Activated T-cell treated with anti-CD3 and anti-CD28 coated beads, Interleukin-2, amount 50 U/mL, for 72 hours (primary cell): ENCODE measurements at regions not wholly inside any gene's neighbourhood (a gene's known extent, or its start where the extent isn't known, plus 50 kb on each side); places are given as distances from the start of the nearest gene placed in this dataset.
A peak's percentile ranks its signal among the peaks of the same experiment; 100 is the strongest.
"Not testable (repeated sequence)": the region's sequence is repeated elsewhere in the genome, so short reads cannot be mapped to it uniquely, and the experiment has no call there.

Experiments
- ATAC-seq, 2 donors: fragments of 150-1000 bp; cut with Tn5 transposase; replicated peaks in 1 of 2; 2 replicates each; pipeline ENCODE4 v1.10.0; 2021; ENCODE audit warnings: moderate library complexity in 2 of 2, mild to moderate bottlenecking in 1 of 2
- DNase-seq, 2 donors: peaks; one replicate each; pipeline ENCODE4 v3.0.0; 2021 to 2022; ENCODE audit warnings: mixed read lengths in 1 of 2
- H3K27ac Mint-ChIP-seq: one replicate; pipeline ENCODE4 v1.8.0; 2022; ENCODE audit warnings: mild to moderate bottlenecking, moderate library complexity, mixed read lengths
- H3K27me3 Mint-ChIP-seq: one replicate; pipeline ENCODE4 v1.8.0; 2022; ENCODE audit warnings: low read depth, mixed read lengths
- H3K36me3 Mint-ChIP-seq, 2 donors: one replicate each; pipeline ENCODE4 v1.8.0; 2022; ENCODE audit warnings: mixed read lengths in 2 of 2, mild to moderate bottlenecking in 1 of 2; ENCODE audit not compliant: insufficient read depth in 2 of 2
- H3K4me1 Mint-ChIP-seq: one replicate; pipeline ENCODE4 v1.8.0; 2022; ENCODE audit warnings: low read depth, mixed read lengths
- H3K4me3 Mint-ChIP-seq, 2 donors: one replicate each; pipeline ENCODE4 v1.8.0; 2022; ENCODE audit warnings: mild to moderate bottlenecking in 2 of 2, mixed read lengths in 2 of 2, moderate library complexity in 2 of 2
- H3K9me3 Mint-ChIP-seq, 2 donors: one replicate each; pipeline ENCODE4 v1.8.0; 2022; ENCODE audit warnings: mixed read lengths in 2 of 2

DNA sequence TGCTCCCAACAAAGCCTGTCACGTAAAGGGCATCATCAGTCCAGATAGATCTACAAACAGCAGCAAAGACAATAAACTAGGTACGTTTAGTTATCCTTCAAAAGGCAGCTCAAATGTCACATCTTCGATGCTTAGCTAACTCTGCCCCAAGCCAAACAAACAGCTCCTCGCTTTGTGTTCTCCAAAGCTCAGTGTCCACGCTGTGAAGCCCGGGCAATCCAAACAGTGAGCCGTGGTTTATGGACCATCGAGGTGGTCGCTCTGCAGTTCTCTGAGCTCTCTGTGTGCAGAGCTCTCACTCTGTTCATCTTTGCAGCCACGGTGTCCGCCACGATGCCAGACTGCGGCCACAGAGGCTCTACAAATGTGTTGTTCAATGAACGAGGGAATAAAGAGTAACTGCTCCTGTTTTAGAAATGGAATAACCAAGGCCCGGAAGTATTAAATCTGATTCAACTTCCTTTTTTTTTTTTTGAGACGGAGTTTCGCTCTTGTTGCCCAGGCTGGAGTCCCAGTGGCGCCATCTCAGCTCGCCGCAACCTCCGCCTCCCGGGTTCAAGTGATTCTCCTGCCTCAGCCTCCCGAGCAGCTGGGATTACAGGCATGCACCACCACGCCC is 117.2 kb upstream of the FAM174B start:
- DNase-seq: no peak
- Mint-ChIP-seq H3K4me3 (no peak overlapping the region), H3K27me3 (no peaks in the 10 kb centered on the region), H3K36me3 (peaks cover 0 to 1% of the 10 kb centered on the region in 2 donors), H3K4me1 (no peaks in the 10 kb centered on the region), H3K27ac (no peak overlapping the region), H3K9me3 (no peaks in the 10 kb centered on the region)
- no peak for ATAC-seq

DNA sequence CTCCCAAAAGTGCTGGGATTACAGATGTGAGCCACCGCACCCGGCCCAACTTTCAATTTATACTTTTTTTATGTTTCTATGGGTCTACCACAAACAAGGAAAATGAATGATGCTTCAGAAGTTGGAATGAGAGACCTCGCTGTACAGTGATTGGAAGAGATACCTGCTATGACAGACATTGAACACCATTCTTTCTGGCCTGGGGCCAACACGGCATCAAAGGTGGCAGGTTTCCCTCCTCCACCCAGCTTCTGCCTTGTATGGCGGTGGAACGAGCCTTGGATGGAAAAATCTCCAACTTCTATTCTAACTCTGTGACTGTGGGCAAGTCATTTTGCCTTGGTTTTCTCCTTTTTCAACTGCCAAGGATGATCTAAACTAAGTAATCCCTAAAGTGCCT is 117.8 kb upstream of the FAM174B start:
- H3K4me3 Mint-ChIP-seq: no peak overlapping the region
- H3K27ac Mint-ChIP-seq: no peak overlapping the region
- peaks cover 0 to 1% of the 10 kb centered on the region in 2 donors for H3K36me3 Mint-ChIP-seq
- ATAC-seq (no peak), DNase-seq (no peak)
- no peaks in the 10 kb centered on the region for H3K4me1 Mint-ChIP-seq
- no peaks in the 10 kb centered on the region for H3K9me3 Mint-ChIP-seq
- no peaks in the 10 kb centered on the region for H3K27me3 Mint-ChIP-seq

DNA sequence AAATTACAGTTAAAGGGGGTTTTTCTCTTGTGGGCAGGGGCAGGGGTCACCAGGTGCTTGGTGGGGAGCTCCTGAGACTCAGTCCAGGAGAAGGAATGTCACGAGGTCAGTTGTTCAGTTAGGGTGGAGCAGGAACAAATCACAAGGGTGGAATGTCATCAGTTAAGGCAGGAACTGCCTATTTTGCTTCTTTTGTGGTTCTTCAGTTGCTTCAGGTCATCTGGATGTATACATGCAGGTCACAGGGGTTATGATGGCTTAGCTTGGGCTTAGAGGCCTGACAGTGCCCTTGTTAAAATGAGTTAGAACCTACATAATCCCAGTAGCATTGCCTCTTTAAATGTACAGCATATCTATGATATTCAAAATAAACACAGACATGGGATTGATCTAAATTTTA is 120.2 kb upstream of the CHD2 start:
- no peak for DNase-seq
- Mint-ChIP-seq H3K4me3 (no peak overlapping the region), H3K27me3 (no peaks in the 10 kb centered on the region), H3K9me3 (peaks cover 0 to 5% of the 10 kb centered on the region in 2 donors), H3K4me1 (no peaks in the 10 kb centered on the region), H3K27ac (no peak overlapping the region), H3K36me3 (peaks cover 3 to 8% of the 10 kb centered on the region in 2 donors)
- no peak for ATAC-seq

DNA sequence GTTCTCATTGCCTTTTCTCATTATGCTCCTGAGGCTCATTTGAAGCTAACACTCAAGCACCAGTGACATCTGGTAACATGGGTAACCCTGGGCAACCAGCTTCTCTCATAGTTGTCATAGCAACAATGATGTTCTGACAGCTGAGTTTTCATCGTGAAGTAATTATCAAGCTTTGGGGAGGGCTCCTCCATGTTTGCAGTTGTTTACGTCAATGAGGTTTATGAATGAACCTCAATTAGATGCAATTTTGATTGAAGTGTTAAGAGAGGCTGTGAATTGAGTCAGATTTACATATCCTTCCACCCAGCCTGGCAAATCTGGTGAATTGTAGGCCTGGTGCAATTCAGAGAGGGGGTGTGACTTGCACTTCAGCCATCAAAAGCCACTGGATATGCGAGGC is 119.3 kb upstream of the CHD2 start:
- no peaks in the 10 kb centered on the region for H3K27me3 Mint-ChIP-seq
- no peak overlapping the region for H3K27ac Mint-ChIP-seq
- H3K4me3 Mint-ChIP-seq: no peak overlapping the region
- peaks cover 0 to 5% of the 10 kb centered on the region in 2 donors for H3K9me3 Mint-ChIP-seq
- no peak for DNase-seq
- H3K4me1 Mint-ChIP-seq: no peaks in the 10 kb centered on the region
- no peak for ATAC-seq
- H3K36me3 Mint-ChIP-seq: peaks cover 3 to 8% of the 10 kb centered on the region in 2 donors

DNA sequence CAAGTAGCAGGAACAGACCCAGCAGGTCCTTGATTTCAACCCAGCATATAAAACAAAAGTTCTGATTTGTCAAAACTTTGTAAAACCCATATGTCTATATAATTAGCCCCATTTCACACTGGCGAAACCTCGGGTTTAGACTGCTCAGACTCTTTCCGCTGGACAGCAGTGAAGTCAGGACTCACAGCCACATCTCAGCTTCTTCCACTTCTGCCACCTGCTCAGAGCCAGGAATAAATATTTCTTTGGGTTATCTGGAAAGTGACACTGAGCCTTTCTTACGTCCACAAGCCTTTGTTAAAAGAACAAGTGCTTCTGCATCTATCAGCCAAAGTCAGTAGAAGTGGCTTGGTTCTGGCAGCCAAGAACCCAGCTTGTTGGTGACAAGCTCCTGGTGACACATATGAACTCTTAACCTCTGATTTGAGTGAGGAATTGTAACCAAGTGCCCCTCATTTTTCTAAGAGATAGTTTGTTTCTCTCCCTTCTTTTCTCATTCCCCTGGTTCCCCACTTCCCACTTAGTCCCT is 118.1 kb upstream of the CHD2 start:
- H3K4me3 Mint-ChIP-seq: no peak overlapping the region
- DNase-seq: no peak
- no peaks in the 10 kb centered on the region for H3K4me1 Mint-ChIP-seq
- peaks cover 3 to 8% of the 10 kb centered on the region in 2 donors for H3K36me3 Mint-ChIP-seq
- no peak for ATAC-seq
- H3K9me3 Mint-ChIP-seq: peaks cover 0 to 5% of the 10 kb centered on the region in 2 donors
- H3K27ac Mint-ChIP-seq: no peak overlapping the region
- no peaks in the 10 kb centered on the region for H3K27me3 Mint-ChIP-seq

DNA sequence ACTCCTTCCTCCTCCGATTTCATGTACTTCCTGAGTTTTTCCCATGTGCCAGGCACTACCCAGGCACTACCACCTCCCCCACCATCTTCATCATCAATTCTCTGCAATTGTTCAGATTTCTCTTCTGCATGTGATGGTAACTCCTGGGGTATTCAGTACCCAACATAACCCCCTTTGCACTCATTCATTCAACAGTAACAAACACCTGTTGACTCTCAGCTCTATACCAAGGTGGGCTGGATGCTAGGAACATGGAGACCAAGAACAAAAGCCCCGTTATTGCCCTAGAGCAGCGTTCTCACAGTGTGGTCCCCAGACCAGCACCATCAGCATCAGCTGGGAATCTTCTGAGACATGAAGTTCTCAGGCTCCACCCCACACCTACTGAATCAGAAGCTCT is 113.0 kb upstream of the CHD2 start:
- Mint-ChIP-seq H3K4me1 (no peaks in the 10 kb centered on the region), H3K27me3 (no peaks in the 10 kb centered on the region), H3K36me3 (no peaks in the 10 kb centered on the region), H3K4me3 (no peak overlapping the region), H3K27ac (no peak overlapping the region), H3K9me3 (no peaks in the 10 kb centered on the region)
- no peak for DNase-seq
- no peak for ATAC-seq

DNA sequence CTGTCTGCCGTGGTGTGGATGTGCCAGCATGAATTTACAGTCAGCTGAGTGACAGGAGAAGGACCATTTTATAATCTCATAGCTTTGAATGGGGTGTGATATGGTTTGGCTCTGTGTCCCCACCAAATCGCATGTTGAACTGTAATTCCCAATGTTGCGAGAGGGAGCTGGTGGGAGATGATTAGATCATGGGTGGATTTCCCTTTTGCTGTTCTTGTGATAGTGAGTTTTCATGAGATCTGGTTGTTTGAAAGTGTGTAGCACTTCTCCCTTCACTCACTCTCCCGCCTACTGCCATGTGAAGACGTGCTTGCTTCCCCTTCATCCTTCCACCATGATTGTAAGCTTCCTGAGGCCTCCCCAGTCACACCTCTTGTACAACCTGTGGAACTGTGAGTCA is 111.9 kb upstream of the CHD2 start:
- Mint-ChIP-seq H3K4me3 (no peak overlapping the region), H3K36me3 (no peaks in the 10 kb centered on the region), H3K27ac (no peak overlapping the region), H3K27me3 (no peaks in the 10 kb centered on the region), H3K9me3 (no peaks in the 10 kb centered on the region), H3K4me1 (no peaks in the 10 kb centered on the region)
- ATAC-seq (no peak), DNase-seq (no peak)

DNA sequence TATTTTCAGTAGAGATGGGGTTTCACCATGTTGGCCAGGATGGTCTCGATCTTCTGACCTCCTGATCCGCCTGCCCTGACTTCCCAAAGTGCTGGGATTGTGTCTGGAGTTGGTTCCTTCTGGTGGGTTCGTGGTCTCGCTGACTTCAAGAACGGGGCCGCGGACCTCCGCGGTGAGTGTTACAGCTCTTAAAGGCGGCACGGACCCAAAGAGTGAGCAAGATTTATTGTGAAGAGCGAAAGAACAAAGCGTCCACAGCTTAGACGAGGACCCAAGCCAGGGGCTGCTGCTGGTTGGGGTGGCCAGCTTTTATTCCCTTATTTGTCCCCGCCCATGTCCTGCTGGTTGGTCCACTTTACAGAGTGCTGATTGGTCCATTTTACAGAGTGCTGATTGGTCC is 111.3 kb upstream of the CHD2 start:
- H3K9me3 Mint-ChIP-seq, H3K4me1 Mint-ChIP-seq, H3K4me3 Mint-ChIP-seq, H3K36me3 Mint-ChIP-seq, DNase-seq, ATAC-seq, H3K27ac Mint-ChIP-seq, H3K27me3 Mint-ChIP-seq: not testable (repeated sequence)

DNA sequence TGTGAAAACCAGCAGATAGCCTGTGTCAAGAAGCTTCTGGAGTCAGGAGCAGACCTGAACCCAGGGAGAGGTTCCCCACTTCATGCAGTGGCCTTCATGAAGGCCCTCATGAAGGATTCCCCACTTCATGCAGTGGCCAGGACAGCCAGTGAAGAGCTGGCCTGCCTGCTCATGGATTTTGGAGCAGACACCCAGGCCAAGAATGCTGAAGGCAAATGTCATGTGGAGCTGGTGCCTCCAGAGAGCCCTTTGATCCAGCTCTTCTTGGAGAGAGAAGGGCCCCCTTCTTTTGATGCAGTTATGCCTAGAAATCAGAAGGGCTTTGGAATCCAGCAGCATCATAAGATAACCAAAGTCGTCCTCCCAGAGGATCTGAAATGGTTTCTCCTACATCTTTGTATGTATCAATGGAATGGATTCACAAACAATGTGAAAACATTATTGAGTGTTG is 103.9 kb upstream of the CHD2 start:
- H3K9me3 Mint-ChIP-seq: no peaks in the 10 kb centered on the region
- no peaks in the 10 kb centered on the region for H3K27me3 Mint-ChIP-seq
- no peak overlapping the region for H3K4me3 Mint-ChIP-seq
- ATAC-seq: no peak
- H3K4me1 Mint-ChIP-seq: peaks cover 9% of the 10 kb centered on the region
- H3K36me3 Mint-ChIP-seq: no peaks in the 10 kb centered on the region
- no peak overlapping the region for H3K27ac Mint-ChIP-seq
- DNase-seq: no peak

DNA sequence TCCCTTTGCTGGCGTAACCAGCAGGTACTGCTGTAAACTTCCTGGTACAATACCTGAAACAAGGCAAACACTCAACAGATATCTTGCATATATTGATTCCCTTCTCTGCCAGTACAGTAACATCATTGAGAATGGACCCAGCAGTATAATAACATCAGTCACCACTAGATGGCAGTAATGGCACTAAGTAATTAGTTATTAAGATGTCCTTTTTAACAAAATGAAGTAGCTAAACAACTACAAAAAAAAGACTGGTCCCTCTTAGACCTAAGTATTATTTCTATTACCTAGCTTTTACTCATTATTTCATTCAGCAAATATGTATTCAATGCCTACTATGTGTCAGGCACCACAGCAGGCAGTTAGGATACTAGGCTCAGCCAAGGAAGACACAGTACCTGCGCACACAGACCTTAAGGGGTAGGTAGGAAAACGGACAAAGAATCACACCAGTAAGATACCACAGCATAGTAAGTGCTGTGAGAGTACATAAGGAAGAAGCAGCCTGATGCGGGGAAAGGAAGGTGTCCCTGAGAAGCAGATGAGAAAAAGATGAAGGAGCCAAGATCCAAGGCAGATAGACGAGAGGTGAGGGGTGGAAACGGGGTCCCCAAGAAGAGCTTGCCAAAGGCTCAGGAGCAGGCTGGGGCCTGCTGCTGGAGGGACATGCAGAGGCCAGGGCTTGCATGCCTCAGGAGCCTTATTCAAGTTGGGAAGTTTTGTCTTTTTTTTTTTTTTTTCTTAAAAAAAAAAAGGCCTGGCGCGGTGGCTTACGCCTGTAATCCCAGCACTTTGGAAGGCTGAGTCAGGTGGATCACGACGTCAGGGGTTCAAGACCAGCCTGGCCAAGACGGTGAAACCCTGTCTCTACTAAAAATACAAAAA is 102.7 kb upstream of the CHD2 start:
- Mint-ChIP-seq H3K4me1 (peaks cover 17% of the 10 kb centered on the region), H3K27ac (peak overlapping the region; percentile 95), H3K9me3 (no peaks in the 10 kb centered on the region), H3K27me3 (no peaks in the 10 kb centered on the region), H3K4me3 (no peak overlapping the region), H3K36me3 (peaks cover 0 to 1% of the 10 kb centered on the region in 2 donors)
- ATAC-seq (peak; percentile 82 to 83), DNase-seq (peak; percentile 29 to 57)

DNA sequence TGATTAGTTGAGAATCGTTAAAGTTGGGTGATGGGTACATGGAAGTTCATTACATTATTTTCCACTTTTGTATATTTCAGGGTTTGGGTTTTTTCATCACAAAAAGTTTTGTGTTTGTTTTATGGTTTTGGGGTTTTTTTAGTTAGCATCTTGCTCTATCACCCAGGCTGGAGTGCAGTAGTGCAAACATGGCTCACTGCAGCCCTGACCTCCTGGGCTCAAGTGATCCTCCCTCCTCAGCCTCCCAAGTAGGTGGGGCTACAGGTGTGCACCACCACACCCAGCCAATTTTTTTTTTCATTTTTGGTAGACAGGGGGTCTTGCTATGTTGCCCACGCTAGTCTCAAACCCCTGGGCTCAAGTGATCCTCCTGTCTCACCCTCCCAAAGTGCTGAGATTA is 100.1 kb upstream of the CHD2 start:
- Mint-ChIP-seq H3K4me3 (no peak overlapping the region), H3K27ac (peak overlapping the region; percentile 57), H3K36me3 (peaks cover 0 to 1% of the 10 kb centered on the region in 2 donors), H3K4me1 (peaks cover 37% of the 10 kb centered on the region), H3K27me3 (no peaks in the 10 kb centered on the region), H3K9me3 (no peaks in the 10 kb centered on the region)
- no peak for ATAC-seq
- no peak for DNase-seq

DNA sequence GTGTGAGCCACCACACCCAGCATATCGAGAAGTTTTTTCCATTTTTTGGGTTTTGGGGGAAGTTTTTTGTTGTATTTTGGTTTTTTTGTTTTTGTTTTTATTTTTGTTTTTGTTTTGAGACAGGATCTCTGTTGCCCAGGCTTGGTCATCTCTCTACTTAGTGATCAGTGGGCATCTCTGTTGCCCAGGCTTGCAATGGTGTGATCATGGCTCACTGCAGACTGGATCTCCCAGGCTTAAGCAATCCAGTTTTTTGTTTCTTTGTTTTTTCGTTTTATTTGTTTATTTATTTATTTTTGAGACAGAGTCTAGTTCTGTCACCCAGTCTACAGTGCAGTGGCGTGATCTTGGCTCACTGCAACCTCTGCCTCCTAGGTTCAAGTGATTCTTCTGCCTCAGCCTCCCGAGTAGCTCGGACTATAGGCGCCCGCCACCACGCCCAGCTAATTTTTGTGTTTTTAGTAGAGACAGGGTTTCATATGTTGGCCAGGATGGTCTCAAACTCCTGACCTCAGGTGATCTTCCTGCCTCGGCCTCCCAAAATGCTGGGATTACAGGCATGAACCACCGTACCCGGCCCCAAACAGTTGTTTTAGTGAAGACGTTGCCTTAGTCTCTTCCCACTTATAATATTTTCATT is 99.6 kb upstream of the CHD2 start:
- ATAC-seq, H3K9me3 Mint-ChIP-seq, H3K27me3 Mint-ChIP-seq, H3K36me3 Mint-ChIP-seq, DNase-seq, H3K27ac Mint-ChIP-seq, H3K4me3 Mint-ChIP-seq: not testable (repeated sequence)
- peaks cover 40% of the 10 kb centered on the region for H3K4me1 Mint-ChIP-seq

DNA sequence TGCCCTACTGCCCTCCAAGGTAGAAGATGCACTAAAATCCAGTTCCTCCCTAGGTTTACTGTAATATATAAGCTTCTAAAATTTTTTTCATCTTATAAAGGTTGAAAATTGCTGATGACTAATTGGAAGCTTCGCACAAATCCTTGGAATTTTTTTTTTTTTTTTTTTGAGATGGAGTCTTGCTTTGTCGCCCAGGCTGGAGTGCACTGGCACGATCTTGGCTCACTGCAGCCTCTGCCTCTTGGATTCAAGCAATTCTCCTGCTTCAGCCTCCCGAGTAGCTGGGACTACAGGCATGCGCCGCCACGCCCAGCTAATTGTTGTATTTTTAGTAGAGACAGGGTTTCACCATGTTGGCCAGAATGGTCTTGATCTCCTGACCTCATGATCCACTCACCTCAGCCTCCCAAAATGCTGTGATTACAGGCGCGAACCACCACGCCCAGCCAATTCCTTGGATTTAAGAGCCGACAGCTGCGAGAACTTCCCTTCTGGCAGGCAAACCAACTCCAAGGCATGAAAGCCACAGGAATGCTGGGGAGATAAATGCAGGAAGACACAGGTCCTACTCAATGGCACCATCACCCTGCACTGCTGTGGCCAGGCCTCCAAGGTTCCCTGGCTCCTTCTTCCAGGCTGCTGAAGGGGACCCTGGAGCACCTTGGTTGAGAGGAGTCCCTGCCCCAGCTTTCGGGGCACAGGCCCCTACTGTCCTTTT is 98.9 kb upstream of the CHD2 start:
- H3K27ac Mint-ChIP-seq, H3K9me3 Mint-ChIP-seq, ATAC-seq: not testable (repeated sequence)

More for the DNA sequence above, 98.9 kb upstream of the CHD2 start:
- not testable (repeated sequence) for DNase-seq, H3K4me3 Mint-ChIP-seq, H3K36me3 Mint-ChIP-seq, H3K27me3 Mint-ChIP-seq
- peaks cover 41% of the 10 kb centered on the region for H3K4me1 Mint-ChIP-seq
